ENCODE measurements at regions not wholly inside any gene's neighbourhood (a gene's known extent, or its start where the extent isn't known, plus 50 kb on each side); places are given as distances from the start of the nearest gene placed in this dataset.

DNA sequence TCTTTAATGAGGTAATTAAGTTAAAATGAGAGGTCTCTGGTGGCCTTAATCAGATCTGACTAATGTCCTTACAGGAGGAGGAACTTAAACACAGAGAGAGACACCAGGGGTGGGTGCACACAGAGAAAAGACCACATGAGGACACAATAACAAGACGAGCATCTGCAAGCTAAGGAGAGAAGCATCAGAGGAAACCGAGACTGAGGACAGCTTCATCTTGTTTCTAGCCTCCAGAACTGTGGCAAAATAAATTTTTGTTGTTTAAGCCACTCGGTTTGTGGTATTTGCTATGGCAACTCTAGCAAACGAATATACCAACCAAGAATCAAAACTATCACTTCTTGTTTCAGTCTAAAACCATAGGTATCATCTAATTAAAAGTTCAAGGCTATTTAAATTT lies 400.1 kb downstream of the PID1 start:
- no peak for DNase-seq
- FAIRE-seq, result no peak
- no peak overlapping the region for H3K4me3 ChIP-seq (ENCODE audit: low read depth in 1 of 3, low read length in 3 of 3)
- 47 to 70% (median 48%) methylated on average over 4 of the region's 4 CpGs for WGBS, 3 donors
- peaks cover 0 to 7% of the 10 kb centered on the region in 2 donors for H3K9me3 ChIP-seq (ENCODE audit: control insufficient read depth in 2 of 2, insufficient read depth in 1 of 2, low read depth in 1 of 2, low read length in 1 of 2)
- no peaks in the 10 kb centered on the region for H3K4me1 ChIP-seq (ENCODE audit: control insufficient read depth in 3 of 3, insufficient read depth in 2 of 3, low read depth in 1 of 3, low read length in 2 of 3)
- H3K36me3 ChIP-seq (ENCODE audit: control insufficient read depth in 3 of 3, insufficient read depth in 2 of 3, low read depth in 1 of 3, low read length in 3 of 3), result no peaks in the 10 kb centered on the region
- H3K27me3 ChIP-seq (ENCODE audit: control insufficient read depth in 3 of 3, insufficient read depth in 3 of 3, low read length in 3 of 3), result no peaks in the 10 kb centered on the region
- no peak overlapping the region for H3K27ac ChIP-seq (ENCODE audit: low read depth in 1 of 3, low read length in 2 of 3)

DNA sequence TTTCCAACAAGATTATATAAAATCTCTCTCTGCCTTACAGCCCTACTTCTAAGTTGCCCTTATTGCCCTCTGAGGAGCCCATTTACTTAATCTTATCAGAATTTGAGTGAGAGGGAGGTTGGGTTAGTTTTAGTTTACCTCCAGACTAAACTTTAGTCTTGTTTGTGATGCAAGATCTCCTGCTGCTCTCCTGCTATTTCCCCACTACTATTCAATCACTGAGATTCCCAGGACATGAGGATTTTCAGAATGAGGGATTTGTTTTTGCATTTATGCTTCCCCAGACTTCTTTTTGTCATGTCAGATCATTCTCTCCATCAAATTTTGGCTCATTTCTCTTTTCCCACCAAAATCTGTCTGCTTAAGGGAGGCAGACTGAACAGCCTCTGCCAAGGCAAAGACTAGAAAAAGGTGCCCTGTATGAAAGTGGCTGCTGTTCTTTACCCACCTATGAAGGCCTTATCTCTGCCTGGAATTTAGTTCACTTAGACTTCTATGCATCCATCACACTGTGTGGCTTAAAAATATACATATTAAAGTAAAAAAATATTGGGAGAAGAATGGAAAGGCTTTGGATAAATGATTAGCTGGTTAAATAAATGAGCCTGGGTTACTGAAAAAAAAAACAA lies 401.3 kb downstream of the PID1 start:
- Histone ChIP-seq H3K4me3 (ENCODE audit: low read depth in 1 of 3, low read length in 3 of 3) (no peak overlapping the region), H3K36me3 (ENCODE audit: control insufficient read depth in 3 of 3, insufficient read depth in 2 of 3, low read depth in 1 of 3, low read length in 3 of 3) (no peaks in the 10 kb centered on the region), H3K27me3 (ENCODE audit: control insufficient read depth in 3 of 3, insufficient read depth in 3 of 3, low read length in 3 of 3) (no peaks in the 10 kb centered on the region), H3K4me1 (ENCODE audit: control insufficient read depth in 3 of 3, insufficient read depth in 2 of 3, low read depth in 1 of 3, low read length in 2 of 3) (no peaks in the 10 kb centered on the region), H3K9me3 (ENCODE audit: control insufficient read depth in 2 of 2, insufficient read depth in 1 of 2, low read depth in 1 of 2, low read length in 1 of 2) (peaks cover 0 to 10% of the 10 kb centered on the region in 2 donors), H3K27ac (ENCODE audit: low read depth in 1 of 3, low read length in 2 of 3) (no peak overlapping the region)
- FAIRE-seq (no peak), DNase-seq (no peak)

DNA sequence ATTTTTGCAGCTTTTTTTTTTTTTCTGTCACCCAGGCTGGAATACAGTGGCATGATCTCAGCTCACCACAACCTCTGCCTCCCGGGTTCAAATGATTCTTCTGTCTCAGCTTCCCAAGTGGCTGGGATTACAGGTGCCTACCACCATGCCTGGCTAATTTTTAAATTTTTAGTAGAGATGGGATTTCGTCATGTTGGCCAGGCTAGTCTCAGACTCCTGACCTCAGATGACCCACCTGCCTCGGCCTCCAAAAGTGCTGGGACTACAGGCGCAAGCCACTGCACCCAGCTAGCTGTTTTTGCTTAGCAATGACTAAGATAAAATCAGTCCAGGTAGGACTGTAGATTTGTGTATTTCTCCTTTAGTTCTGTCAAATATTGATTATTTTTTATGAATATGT lies 403.7 kb downstream of the PID1 start:
- no peak overlapping the region for H3K27ac ChIP-seq (ENCODE audit: low read depth in 1 of 3, low read length in 2 of 3)
- no peaks in the 10 kb centered on the region for H3K36me3 ChIP-seq (ENCODE audit: control insufficient read depth in 3 of 3, insufficient read depth in 2 of 3, low read depth in 1 of 3, low read length in 3 of 3)
- no peaks in the 10 kb centered on the region for H3K4me1 ChIP-seq (ENCODE audit: control insufficient read depth in 3 of 3, insufficient read depth in 2 of 3, low read depth in 1 of 3, low read length in 2 of 3)
- peaks cover 0 to 10% of the 10 kb centered on the region in 2 donors for H3K9me3 ChIP-seq (ENCODE audit: control insufficient read depth in 2 of 2, insufficient read depth in 1 of 2, low read depth in 1 of 2, low read length in 1 of 2)
- 86 to 89% (median 89%) methylated on average over 4 of the region's 4 CpGs for WGBS, 3 donors
- DNase-seq (no peak), FAIRE-seq (no peak)
- no peaks in the 10 kb centered on the region for H3K27me3 ChIP-seq (ENCODE audit: control insufficient read depth in 3 of 3, insufficient read depth in 3 of 3, low read length in 3 of 3)
- H3K4me3 ChIP-seq (ENCODE audit: low read depth in 1 of 3, low read length in 3 of 3), result no peak overlapping the region

DNA sequence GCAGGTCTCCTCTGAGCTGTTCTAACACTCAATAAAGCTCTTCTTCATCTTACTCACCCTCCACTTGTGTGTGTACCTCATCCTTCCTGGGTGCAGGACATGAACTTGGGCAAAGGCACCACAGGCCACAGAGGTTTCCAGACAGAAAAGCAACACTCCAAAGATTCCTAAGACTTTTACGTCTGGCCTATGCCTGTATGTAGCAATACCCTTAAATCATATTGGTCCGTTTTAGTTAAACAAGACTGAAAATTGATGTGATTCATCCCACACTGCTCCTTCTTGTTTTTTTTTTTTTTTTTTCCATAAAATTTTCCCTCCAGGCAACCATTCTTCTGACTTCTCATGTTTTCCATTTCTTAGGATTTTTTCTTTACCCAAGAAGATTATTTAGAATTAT lies 404.3 kb downstream of the PID1 start:
- no peaks in the 10 kb centered on the region for H3K4me1 ChIP-seq (ENCODE audit: control insufficient read depth in 3 of 3, insufficient read depth in 2 of 3, low read depth in 1 of 3, low read length in 2 of 3)
- no peaks in the 10 kb centered on the region for H3K27me3 ChIP-seq (ENCODE audit: control insufficient read depth in 3 of 3, insufficient read depth in 3 of 3, low read length in 3 of 3)
- 82 to 91% (median 86%) methylated on average over 2 of the region's 2 CpGs for WGBS, 3 donors
- H3K4me3 ChIP-seq (ENCODE audit: low read depth in 1 of 3, low read length in 3 of 3), result no peak overlapping the region
- FAIRE-seq (no peak), DNase-seq (no peak)
- no peaks in the 10 kb centered on the region for H3K36me3 ChIP-seq (ENCODE audit: control insufficient read depth in 3 of 3, insufficient read depth in 2 of 3, low read depth in 1 of 3, low read length in 3 of 3)
- no peak overlapping the region for H3K27ac ChIP-seq (ENCODE audit: low read depth in 1 of 3, low read length in 2 of 3)
- peaks cover 0 to 10% of the 10 kb centered on the region in 2 donors for H3K9me3 ChIP-seq (ENCODE audit: control insufficient read depth in 2 of 2, insufficient read depth in 1 of 2, low read depth in 1 of 2, low read length in 1 of 2)

DNA sequence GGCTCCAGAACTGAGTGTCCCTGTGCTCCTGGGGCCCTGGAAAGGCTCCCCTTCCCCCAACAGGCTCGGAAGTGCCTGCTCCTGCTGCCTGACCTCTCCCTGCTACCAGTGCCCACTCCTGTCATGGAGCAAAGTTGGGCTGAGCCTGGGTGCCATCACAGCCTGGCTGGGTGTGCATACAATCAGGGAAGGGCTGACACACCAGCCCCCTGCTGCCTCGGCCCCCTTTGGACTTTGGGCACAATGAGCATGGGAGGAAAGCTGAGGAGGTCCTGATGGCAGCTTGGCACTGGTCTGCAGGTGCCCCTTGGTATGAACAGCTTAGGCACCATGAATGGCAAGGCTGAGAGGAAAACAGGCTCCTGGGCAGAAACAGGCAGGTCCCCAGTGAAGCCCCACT lies 405.0 kb downstream of the PID1 start:
- H3K36me3 ChIP-seq (ENCODE audit: control insufficient read depth in 3 of 3, insufficient read depth in 2 of 3, low read depth in 1 of 3, low read length in 3 of 3), result no peaks in the 10 kb centered on the region
- H3K27me3 ChIP-seq (ENCODE audit: control insufficient read depth in 3 of 3, insufficient read depth in 3 of 3, low read length in 3 of 3), result no peaks in the 10 kb centered on the region
- H3K4me1 ChIP-seq (ENCODE audit: control insufficient read depth in 3 of 3, insufficient read depth in 2 of 3, low read depth in 1 of 3, low read length in 2 of 3), result no peaks in the 10 kb centered on the region
- WGBS, 3 donors, result 56 to 75% (median 66%) methylated on average over 2 of the region's 2 CpGs
- DNase-seq (no peak), FAIRE-seq (no peak)
- H3K9me3 ChIP-seq (ENCODE audit: control insufficient read depth in 2 of 2, insufficient read depth in 1 of 2, low read depth in 1 of 2, low read length in 1 of 2), result peaks cover 0 to 10% of the 10 kb centered on the region in 2 donors
- H3K4me3 ChIP-seq (ENCODE audit: low read depth in 1 of 3, low read length in 3 of 3), result no peak overlapping the region
- H3K27ac ChIP-seq (ENCODE audit: low read depth in 1 of 3, low read length in 2 of 3), result no peak overlapping the region

DNA sequence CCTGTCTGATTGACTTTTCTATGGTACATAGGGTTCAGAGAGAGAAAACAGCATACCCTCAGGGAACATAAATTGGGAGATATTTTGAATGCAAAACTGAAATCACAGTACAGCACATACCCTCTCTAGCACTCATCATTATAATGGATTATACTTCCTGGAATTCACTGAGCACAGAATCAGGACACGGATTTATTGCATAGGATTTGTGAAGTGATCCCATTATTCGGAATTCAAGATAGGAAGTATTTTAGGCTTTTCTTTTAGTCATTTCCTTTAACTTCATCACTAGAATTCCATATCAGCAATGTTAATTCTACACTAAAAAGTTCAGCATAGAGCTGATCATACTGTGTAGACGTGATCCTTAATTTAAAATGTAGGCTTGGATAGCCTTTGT lies 407.0 kb downstream of the PID1 start:
- H3K4me3 ChIP-seq (ENCODE audit: low read depth in 1 of 3, low read length in 3 of 3), result no peak overlapping the region
- peaks cover 0 to 10% of the 10 kb centered on the region in 2 donors for H3K9me3 ChIP-seq (ENCODE audit: control insufficient read depth in 2 of 2, insufficient read depth in 1 of 2, low read depth in 1 of 2, low read length in 1 of 2)
- DNase-seq (no peak), FAIRE-seq (no peak)
- WGBS, 3 donors, result 66 to 81% (median 67%) methylated on average over 3 of the region's 3 CpGs
- H3K4me1 ChIP-seq (ENCODE audit: control insufficient read depth in 3 of 3, insufficient read depth in 2 of 3, low read depth in 1 of 3, low read length in 2 of 3), result no peaks in the 10 kb centered on the region
- H3K36me3 ChIP-seq (ENCODE audit: control insufficient read depth in 3 of 3, insufficient read depth in 2 of 3, low read depth in 1 of 3, low read length in 3 of 3), result no peaks in the 10 kb centered on the region
- no peaks in the 10 kb centered on the region for H3K27me3 ChIP-seq (ENCODE audit: control insufficient read depth in 3 of 3, insufficient read depth in 3 of 3, low read length in 3 of 3)
- H3K27ac ChIP-seq (ENCODE audit: low read depth in 1 of 3, low read length in 2 of 3), result no peak overlapping the region

DNA sequence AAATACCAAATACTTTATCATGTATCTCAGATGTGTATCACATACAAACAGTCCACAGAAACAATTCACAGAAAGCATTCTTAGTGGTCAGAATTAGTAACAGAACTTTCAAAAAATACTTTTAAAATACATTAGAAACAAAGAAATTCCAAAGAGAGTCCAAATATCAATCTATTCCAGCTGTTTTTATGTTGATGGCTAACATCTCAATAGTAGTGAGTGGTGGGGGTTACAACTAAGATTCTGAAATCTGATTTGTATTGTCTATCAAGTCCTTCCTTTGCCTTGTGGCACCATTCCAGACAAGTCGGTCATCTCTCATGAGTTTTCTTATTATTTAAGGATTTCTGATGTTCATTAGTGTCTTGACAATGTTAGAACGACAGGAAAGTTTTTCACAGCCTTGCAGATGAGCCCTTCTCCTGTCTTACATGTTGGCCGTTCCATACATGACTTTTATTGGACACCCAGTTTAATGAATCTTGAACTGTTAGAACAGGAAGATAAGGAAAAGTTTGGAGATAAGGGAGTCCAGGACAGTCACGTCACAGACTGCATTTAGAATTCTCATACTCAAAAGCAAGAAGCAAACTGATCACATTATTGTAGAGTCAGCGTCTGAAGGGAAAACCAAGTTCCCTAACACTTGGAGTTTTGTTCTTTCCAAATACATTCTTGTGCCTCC lies 410.3 kb downstream of the PID1 start:
- FAIRE-seq, result no peak
- no peak overlapping the region for H3K4me3 ChIP-seq (ENCODE audit: low read depth in 1 of 3, low read length in 3 of 3)
- WGBS, 3 donors, result 46 to 62% (median 49%) methylated on average over 5 of the region's 5 CpGs
- no peaks in the 10 kb centered on the region for H3K4me1 ChIP-seq (ENCODE audit: control insufficient read depth in 3 of 3, insufficient read depth in 2 of 3, low read depth in 1 of 3, low read length in 2 of 3)
- DNase-seq, result no peak
- H3K27me3 ChIP-seq (ENCODE audit: control insufficient read depth in 3 of 3, insufficient read depth in 3 of 3, low read length in 3 of 3), result no peaks in the 10 kb centered on the region
- H3K27ac ChIP-seq (ENCODE audit: low read depth in 1 of 3, low read length in 2 of 3), result no peak overlapping the region
- no peaks in the 10 kb centered on the region for H3K36me3 ChIP-seq (ENCODE audit: control insufficient read depth in 3 of 3, insufficient read depth in 2 of 3, low read depth in 1 of 3, low read length in 3 of 3)
- peaks cover 0 to under 1% of the 10 kb centered on the region in 2 donors for H3K9me3 ChIP-seq (ENCODE audit: control insufficient read depth in 2 of 2, insufficient read depth in 1 of 2, low read depth in 1 of 2, low read length in 1 of 2)

DNA sequence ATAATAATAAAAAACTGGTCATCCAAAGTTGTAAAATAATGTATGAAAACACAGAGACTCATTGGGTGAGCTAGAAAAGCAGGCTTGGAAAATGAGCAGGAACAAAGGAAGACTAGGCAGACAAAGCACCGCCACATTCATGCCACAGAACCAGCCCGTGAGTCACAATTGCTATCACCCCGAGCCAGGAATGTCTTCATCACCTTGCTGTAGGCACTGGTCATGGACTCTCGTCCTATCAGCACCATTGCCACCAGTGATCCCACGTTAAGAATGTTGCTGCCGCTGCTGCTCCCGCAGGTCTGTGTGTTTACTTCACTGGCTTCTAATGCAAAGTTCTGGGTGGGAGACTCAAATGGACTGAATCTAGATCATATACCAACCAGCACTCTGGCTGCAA lies 417.9 kb downstream of the PID1 start:
- Histone ChIP-seq H3K36me3 (ENCODE audit: control insufficient read depth in 3 of 3, insufficient read depth in 2 of 3, low read depth in 1 of 3, low read length in 3 of 3) (no peaks in the 10 kb centered on the region), H3K27me3 (ENCODE audit: control insufficient read depth in 3 of 3, insufficient read depth in 3 of 3, low read length in 3 of 3) (no peaks in the 10 kb centered on the region), H3K9me3 (ENCODE audit: control insufficient read depth in 2 of 2, insufficient read depth in 1 of 2, low read depth in 1 of 2, low read length in 1 of 2) (no peaks in the 10 kb centered on the region), H3K4me1 (ENCODE audit: control insufficient read depth in 3 of 3, insufficient read depth in 2 of 3, low read depth in 1 of 3, low read length in 2 of 3) (no peaks in the 10 kb centered on the region), H3K4me3 (ENCODE audit: low read depth in 1 of 3, low read length in 3 of 3) (no peak overlapping the region), H3K27ac (ENCODE audit: low read depth in 1 of 3, low read length in 2 of 3) (no peak overlapping the region)
- 78 to 87% (median 81%) methylated on average over 7 of the region's 7 CpGs for WGBS, 3 donors
- no peak for FAIRE-seq
- no peak for DNase-seq

DNA sequence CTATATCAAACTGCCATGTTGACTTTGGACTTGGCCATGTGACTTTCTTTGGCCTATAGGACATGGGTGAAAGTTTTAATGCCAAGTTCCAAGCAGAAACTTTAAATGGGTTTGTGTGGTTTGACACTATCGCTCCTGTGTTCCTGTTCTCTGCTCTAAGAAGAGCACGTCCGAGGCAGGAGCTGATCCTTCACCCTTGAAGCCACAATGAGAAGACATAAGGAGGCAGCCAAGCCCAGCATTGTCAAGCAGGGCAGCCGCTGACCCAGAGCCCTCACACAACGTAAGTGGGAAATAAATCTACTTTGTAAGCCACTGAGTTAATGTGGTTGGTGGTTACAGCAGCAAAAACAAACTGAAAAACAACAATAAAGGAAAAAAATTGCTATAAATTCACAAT lies 422.4 kb downstream of the PID1 start:
- Histone ChIP-seq H3K9me3 (ENCODE audit: control insufficient read depth in 2 of 2, insufficient read depth in 1 of 2, low read depth in 1 of 2, low read length in 1 of 2) (no peaks in the 10 kb centered on the region), H3K36me3 (ENCODE audit: control insufficient read depth in 3 of 3, insufficient read depth in 2 of 3, low read depth in 1 of 3, low read length in 3 of 3) (no peaks in the 10 kb centered on the region), H3K27me3 (ENCODE audit: control insufficient read depth in 3 of 3, insufficient read depth in 3 of 3, low read length in 3 of 3) (no peaks in the 10 kb centered on the region), H3K4me1 (ENCODE audit: control insufficient read depth in 3 of 3, insufficient read depth in 2 of 3, low read depth in 1 of 3, low read length in 2 of 3) (no peaks in the 10 kb centered on the region), H3K4me3 (ENCODE audit: low read depth in 1 of 3, low read length in 3 of 3) (no peak overlapping the region), H3K27ac (ENCODE audit: low read depth in 1 of 3, low read length in 2 of 3) (no peak overlapping the region)
- FAIRE-seq (no peak), DNase-seq (no peak)
- 81 to 86% (median 85%) methylated on average over 5 of the region's 5 CpGs for WGBS, 3 donors

All from small intestine (tissue), 7 donors.